Muscle of leg (tissue), 3 donors: ENCODE measurements at regions not wholly inside any gene's neighbourhood (a gene's known extent, or its start where the extent isn't known, plus 50 kb on each side); places are given as distances from the start of the nearest gene placed in this dataset.

ENCODE experiments used
- DNase-seq: peaks from one replicate; pipeline ENCODE4 v3.0.0; 2013
- H3K27ac ChIP-seq: one replicate; pipeline ENCODE4 v1.5.1; 2013; ENCODE audit warnings: mild to moderate bottlenecking, low read length, control low read depth
- H3K27me3 ChIP-seq: one replicate; pipeline ENCODE4 v1.6.1; 2013; ENCODE audit warnings: low read length; ENCODE audit not compliant: control insufficient read depth, insufficient read depth
- H3K36me3 ChIP-seq: one replicate; pipeline ENCODE4 v1.6.1; 2013; ENCODE audit warnings: low read length; ENCODE audit not compliant: control insufficient read depth, insufficient read depth
- H3K4me1 ChIP-seq: one replicate; pipeline ENCODE4 v1.6.1; 2013; ENCODE audit warnings: low read length; ENCODE audit not compliant: control insufficient read depth, insufficient read depth
- H3K4me3 ChIP-seq: one replicate; pipeline ENCODE4 v1.5.1; 2013; ENCODE audit warnings: low read length, control low read depth
- H3K9me3 ChIP-seq: replicated peaks from 2 replicates; pipeline ENCODE4 v1.6.1; 2013; ENCODE audit warnings: low read depth, low read length; ENCODE audit not compliant: control insufficient read depth
- WGBS: methylation state at CpG from one replicate; pipeline ENCODE4 v1.1.5; 2013; ENCODE audit warnings: missing lambda C conversion rate; ENCODE audit not compliant: insufficient coverage; 5-methylcytosine and 5-hydroxymethylcytosine counted together

- Histone ChIP-seq H3K27me3 (no peaks in the 10 kb centered on the region), H3K36me3 (no peaks in the 10 kb centered on the region), H3K4me3 (no peak overlapping the region), H3K9me3 (no peaks in the 10 kb centered on the region), H3K4me1 (peaks cover 14% of the 10 kb centered on the region), H3K27ac (peak overlapping the region; percentile 74)
- no CpG with 5 or more reads among the region's 5 CpGs for WGBS
- no peak for DNase-seq
Measured at GRCh38 chr13:79781829-79782540, 301.0 kb downstream of the NDFIP2 start.

- WGBS, result 40% methylated on average over 1 of the region's 3 CpGs
- Histone ChIP-seq H3K27ac (no peak overlapping the region), H3K9me3 (no peaks in the 10 kb centered on the region), H3K4me1 (peaks cover 14% of the 10 kb centered on the region), H3K4me3 (no peak overlapping the region), H3K36me3 (no peaks in the 10 kb centered on the region), H3K27me3 (no peaks in the 10 kb centered on the region)
- DNase-seq, result peak; percentile 61
Measured at GRCh38 chr13:79780240-79780639, 299.3 kb downstream of the NDFIP2 start.

- Histone ChIP-seq H3K36me3 (no peaks in the 10 kb centered on the region), H3K9me3 (no peaks in the 10 kb centered on the region), H3K4me3 (no peak overlapping the region), H3K4me1 (peaks cover 14% of the 10 kb centered on the region), H3K27ac (no peak overlapping the region), H3K27me3 (no peaks in the 10 kb centered on the region)
- peak; percentile 26 for DNase-seq
- WGBS, result no CpG with 5 or more reads among the region's 1 CpG
Measured at GRCh38 chr13:79779761-79780160, 298.8 kb downstream of the NDFIP2 start.

GRCh38 chr13:79778741-79779460 is 297.9 kb downstream of the NDFIP2 start:
- WGBS, result no CpG with 5 or more reads among the region's 4 CpGs
- no peak for DNase-seq
- H3K27ac ChIP-seq, result no peak overlapping the region

GRCh38 chr13:79777504-79777903 is 296.5 kb downstream of the NDFIP2 start:
- DNase-seq, result no peak
- Histone ChIP-seq H3K4me1 (peaks cover 9% of the 10 kb centered on the region), H3K9me3 (no peaks in the 10 kb centered on the region), H3K27ac (no peak overlapping the region), H3K36me3 (no peaks in the 10 kb centered on the region), H3K27me3 (no peaks in the 10 kb centered on the region), H3K4me3 (no peak overlapping the region)
- WGBS, result no CpG with 5 or more reads among the region's 2 CpGs

More at GRCh38 chr13:79778741-79779460, 297.9 kb downstream of the NDFIP2 start:
- Histone ChIP-seq H3K4me1 (peaks cover 14% of the 10 kb centered on the region), H3K36me3 (no peaks in the 10 kb centered on the region), H3K9me3 (no peaks in the 10 kb centered on the region), H3K4me3 (no peak overlapping the region), H3K27me3 (no peaks in the 10 kb centered on the region)

- no peaks in the 10 kb centered on the region for H3K36me3 ChIP-seq
- no peak overlapping the region for H3K27ac ChIP-seq
- H3K4me3 ChIP-seq, result no peak overlapping the region
- peaks cover 5% of the 10 kb centered on the region for H3K4me1 ChIP-seq
- no peaks in the 10 kb centered on the region for H3K27me3 ChIP-seq
- no peak for DNase-seq
- no CpG with 5 or more reads among the region's 3 CpGs for WGBS
- peaks cover 3% of the 10 kb centered on the region for H3K9me3 ChIP-seq
Measured at GRCh38 chr13:79776531-79777295, 295.8 kb downstream of the NDFIP2 start.

- Histone ChIP-seq H3K4me1 (peaks cover 5% of the 10 kb centered on the region), H3K9me3 (peaks cover 6% of the 10 kb centered on the region), H3K36me3 (no peaks in the 10 kb centered on the region), H3K4me3 (no peak overlapping the region), H3K27ac (no peak overlapping the region), H3K27me3 (no peaks in the 10 kb centered on the region)
- WGBS, result no CpG with 5 or more reads among the region's 1 CpG
- peak; percentile 73 for DNase-seq
Measured at GRCh38 chr13:79775830-79776229, 294.9 kb downstream of the NDFIP2 start.

- no peaks in the 10 kb centered on the region for H3K36me3 ChIP-seq
- H3K27me3 ChIP-seq, result no peaks in the 10 kb centered on the region
- H3K4me1 ChIP-seq, result no peaks in the 10 kb centered on the region
- no peak overlapping the region for H3K27ac ChIP-seq
- H3K9me3 ChIP-seq, result peaks cover 8% of the 10 kb centered on the region
- peak; percentile 25 for DNase-seq
- H3K4me3 ChIP-seq, result no peak overlapping the region
- no CpG with 5 or more reads among the region's 1 CpG for WGBS
Measured at GRCh38 chr13:79772811-79773210, 291.9 kb downstream of the NDFIP2 start.

GRCh38 chr13:79771493-79771892 is 290.5 kb downstream of the NDFIP2 start:
- H3K4me3 ChIP-seq, result no peak overlapping the region
- H3K27me3 ChIP-seq, result no peaks in the 10 kb centered on the region
- peaks cover 8% of the 10 kb centered on the region for H3K9me3 ChIP-seq
- H3K27ac ChIP-seq, result no peak overlapping the region
- H3K4me1 ChIP-seq, result no peaks in the 10 kb centered on the region
- no peak for DNase-seq
- H3K36me3 ChIP-seq, result no peaks in the 10 kb centered on the region

GRCh38 chr13:79770056-79770455 is 289.1 kb downstream of the NDFIP2 start:
- H3K36me3 ChIP-seq, result no peaks in the 10 kb centered on the region
- H3K4me3 ChIP-seq, result no peak overlapping the region
- no peaks in the 10 kb centered on the region for H3K4me1 ChIP-seq
- no peaks in the 10 kb centered on the region for H3K27me3 ChIP-seq
- no CpG with 5 or more reads among the region's 1 CpG for WGBS
- peaks cover 8% of the 10 kb centered on the region for H3K9me3 ChIP-seq
- DNase-seq, result no peak
- no peak overlapping the region for H3K27ac ChIP-seq
